GM06990 (cell line): ENCODE measurements at regions not wholly inside any gene's neighbourhood (a gene's known extent, or its start where the extent isn't known, plus 50 kb on each side); places are given as distances from the start of the nearest gene placed in this dataset.
"Not testable (repeated sequence)": the region's sequence is repeated elsewhere in the genome, so short reads cannot be mapped to it uniquely, and the experiment has no call there.

ENCODE experiments used
- DNase-seq: peaks from one replicate; pipeline ENCODE4 v3.0.0-alpha.2; 2011; ENCODE audit not compliant: insufficient read length; ENCODE audit errors: extremely low read depth
- H3K27me3 ChIP-seq: replicated peaks from 2 replicates; pipeline ENCODE4 v1.6.0; 2011; ENCODE audit warnings: low read length; ENCODE audit not compliant: control insufficient read depth, insufficient read depth
- H3K36me3 ChIP-seq: 2 replicates; pipeline ENCODE4 v1.5.1; 2011; ENCODE audit warnings: low read length; ENCODE audit not compliant: control insufficient read depth, insufficient read depth
- H3K4me3 ChIP-seq: replicated peaks from 2 replicates; pipeline ENCODE4 v1.5.1; 2011; ENCODE audit warnings: low read depth, mild to moderate bottlenecking, control low read depth, low read length
- CTCF ChIP-seq: IDR thresholded peaks from 2 replicates; pipeline ENCODE4 v1.5.1; 2011; ENCODE audit warnings: low read length, control low read depth, mild to moderate bottlenecking, inconsistent platforms; ENCODE audit not compliant: insufficient read depth, poor library complexity, severe bottlenecking

- DNase-seq = no peak
- H3K4me3 ChIP-seq = no peak overlapping the region
- H3K27me3 ChIP-seq = no peaks in the 10 kb centered on the region
- TF ChIP-seq CTCF = no peak
- H3K36me3 ChIP-seq = no peaks in the 10 kb centered on the region
Observed at GRCh38 chrX:23514082-23514481, 153.2 kb upstream of the PRDX4 start.

GRCh38 chrX:23515028-23515427 is 152.3 kb upstream of the PRDX4 start:
- no peak for DNase-seq
- H3K4me3 ChIP-seq = no peak overlapping the region
- TF ChIP-seq CTCF = no peak
- H3K27me3 ChIP-seq = no peaks in the 10 kb centered on the region
- H3K36me3 ChIP-seq = no peaks in the 10 kb centered on the region

- H3K27me3 ChIP-seq, H3K36me3 ChIP-seq, DNase-seq, H3K4me3 ChIP-seq: not testable (repeated sequence)
Observed at GRCh38 chrX:23523026-23523657, 144.2 kb upstream of the PRDX4 start.

GRCh38 chrX:23524467-23524866 is 142.8 kb upstream of the PRDX4 start:
- H3K36me3 ChIP-seq = no peaks in the 10 kb centered on the region
- TF ChIP-seq CTCF = no peak
- no peaks in the 10 kb centered on the region for H3K27me3 ChIP-seq
- no peak overlapping the region for H3K4me3 ChIP-seq
- DNase-seq = no peak

- TF ChIP-seq CTCF = no peak
Observed at GRCh38 chrX:23525531-23525930, 141.8 kb upstream of the PRDX4 start.

GRCh38 chrX:23540532-23540931 is 126.8 kb upstream of the PRDX4 start:
- no peaks in the 10 kb centered on the region for H3K27me3 ChIP-seq
- no peak for DNase-seq
- no peak overlapping the region for H3K4me3 ChIP-seq
- no peak for TF ChIP-seq CTCF
- H3K36me3 ChIP-seq = no peaks in the 10 kb centered on the region

More at GRCh38 chrX:23525531-23525930, 141.8 kb upstream of the PRDX4 start:
- Histone ChIP-seq H3K4me3 (no peak overlapping the region), H3K36me3 (no peaks in the 10 kb centered on the region), H3K27me3 (no peaks in the 10 kb centered on the region)
- no peak for DNase-seq
